GM18517 (cell line): ENCODE measurements at regions not wholly inside any gene's neighbourhood (a gene's known extent, or its start where the extent isn't known, plus 50 kb on each side); places are given as distances from the start of the nearest gene placed in this dataset.

Experiments
- ATAC-seq: cut with Tn5 transposase; IDR thresholded peaks from one replicate; pipeline ENCODE4 v1.9.1; 2021; ENCODE audit warnings: mild to moderate bottlenecking, moderate library complexity; ENCODE audit not compliant: unreplicated experiment

GRCh38 chr14:61940666-61941420 is 178.6 kb downstream of the SNAPC1 start:
- ATAC-seq = no peak

GRCh38 chr14:61941421-61942150 is 179.4 kb downstream of the SNAPC1 start:
- no peak for ATAC-seq

- ATAC-seq = no peak
These were observed 186.2 kb downstream of the SNAPC1 start for GRCh38 chr14:61948376-61948775.

GRCh38 chr14:61950340-61950739 is 188.1 kb downstream of the SNAPC1 start:
- ATAC-seq = no peak

- ATAC-seq = no peak
These were observed 191.4 kb downstream of the SNAPC1 start for GRCh38 chr14:61953602-61954001.

- ATAC-seq = no peak
These were observed 192.1 kb downstream of the SNAPC1 start for GRCh38 chr14:61954306-61954705.

- ATAC-seq = no peak
These were observed 194.3 kb downstream of the SNAPC1 start for GRCh38 chr14:61956517-61956916.

- ATAC-seq = no peak
These were observed 197.1 kb downstream of the SNAPC1 start for GRCh38 chr14:61959348-61959747.

- ATAC-seq = no peak
These were observed 199.1 kb downstream of the SNAPC1 start for GRCh38 chr14:61961369-61961768.

- no peak for ATAC-seq
These were observed 201.7 kb downstream of the SNAPC1 start for GRCh38 chr14:61963926-61964325.

- ATAC-seq = no peak
These were observed 203.0 kb downstream of the SNAPC1 start for GRCh38 chr14:61965030-61965745.

GRCh38 chr14:61968207-61968606 is 206.0 kb downstream of the SNAPC1 start:
- no peak for ATAC-seq

GRCh38 chr14:61972711-61973110 is 210.5 kb downstream of the SNAPC1 start:
- no peak for ATAC-seq

GRCh38 chr14:61973981-61974380 is 211.8 kb downstream of the SNAPC1 start:
- ATAC-seq = no peak

GRCh38 chr14:61977217-61977616 is 215.0 kb downstream of the SNAPC1 start:
- ATAC-seq = no peak

- ATAC-seq = no peak
These were observed 226.0 kb downstream of the SNAPC1 start for GRCh38 chr14:61988240-61988639.

- no peak for ATAC-seq
These were observed 229.9 kb downstream of the SNAPC1 start for GRCh38 chr14:61992139-61992538.

GRCh38 chr14:61992926-61993325 is 230.7 kb downstream of the SNAPC1 start:
- ATAC-seq = no peak

- ATAC-seq = no peak
These were observed 232.4 kb downstream of the SNAPC1 start for GRCh38 chr14:61994589-61994988.

- no peak for ATAC-seq
These were observed 234.5 kb downstream of the SNAPC1 start for GRCh38 chr14:61996753-61997152.

GRCh38 chr14:61997161-61997560 is 234.9 kb downstream of the SNAPC1 start:
- no peak for ATAC-seq

GRCh38 chr14:62001963-62002362 is 239.7 kb downstream of the SNAPC1 start:
- ATAC-seq = no peak
